ENCODE measurements at regions not wholly inside any gene's neighbourhood (a gene's known extent, or its start where the extent isn't known, plus 50 kb on each side); places are given as distances from the start of the nearest gene placed in this dataset.

DNA sequence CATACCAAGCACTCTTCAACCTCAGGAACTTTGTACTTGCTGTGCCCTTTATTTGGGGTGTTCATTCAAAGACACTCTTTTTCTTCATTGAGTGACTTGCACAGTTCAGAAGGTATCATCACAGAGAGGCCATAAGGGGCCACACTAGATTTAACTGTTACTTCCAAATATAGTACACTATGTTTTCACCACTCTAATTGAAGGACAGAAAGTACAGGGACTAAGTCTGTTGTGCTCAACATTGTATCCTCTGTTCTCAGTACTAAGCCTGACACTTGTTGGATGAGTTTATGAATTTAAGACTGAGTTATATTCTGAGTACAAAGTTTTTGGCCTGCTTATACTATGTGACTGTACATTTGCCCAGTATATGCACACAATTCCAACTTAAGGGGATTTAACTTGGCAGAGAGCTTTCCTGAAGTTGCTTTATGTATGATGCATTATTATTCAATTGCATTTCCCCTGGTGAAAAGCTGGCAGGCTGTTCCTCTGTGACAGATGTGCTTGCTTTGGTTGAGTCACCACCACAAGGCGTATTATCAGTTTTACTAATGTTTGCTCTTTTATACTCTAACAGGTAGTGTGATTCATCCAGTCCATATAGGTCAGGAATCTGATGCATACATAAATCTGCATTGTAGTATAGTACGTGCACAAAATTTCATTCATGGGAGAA lies 714.8 kb downstream of the TLR4 start:
- no peaks in the 10 kb centered on the region for H3K4me1 Mint-ChIP-seq (ENCODE audit: low read depth, unreplicated experiment)
- Histone ChIP-seq H3K36me3 (ENCODE audit: insufficient read depth, low read length) (no peaks in the 10 kb centered on the region), H3K9ac (ENCODE audit: low read length) (no peak overlapping the region), H4K20me1 (ENCODE audit: insufficient read depth, low read length) (no peaks in the 10 kb centered on the region), H2AFZ (ENCODE audit: low read depth, low read length) (no peak overlapping the region), H3K4me1 (ENCODE audit: insufficient read depth, low read length) (no peaks in the 10 kb centered on the region), H3K4me2 (ENCODE audit: low read length) (no peak overlapping the region), H3K79me2 (ENCODE audit: insufficient read depth, low read length) (no peaks in the 10 kb centered on the region), H3K4me3 (ENCODE audit: insufficient read depth, low read depth, low read length) (no peak overlapping the region), H3K27ac (ENCODE audit: low read depth, low read length) (no peak overlapping the region), H3K27me3 (ENCODE audit: insufficient read depth, low read length) (no peaks in the 10 kb centered on the region), H3K9me3 (ENCODE audit: insufficient read depth, low read depth, low read length) (no peaks in the 10 kb centered on the region)
- H3K36me3 Mint-ChIP-seq (ENCODE audit: low read depth, unreplicated experiment) = no peaks in the 10 kb centered on the region
- no peak overlapping the region for H3K27ac Mint-ChIP-seq (ENCODE audit: unreplicated experiment)
- no peaks in the 10 kb centered on the region for H3K9me3 Mint-ChIP-seq (ENCODE audit: unreplicated experiment)
- no peaks in the 10 kb centered on the region for H3K27me3 Mint-ChIP-seq (ENCODE audit: low read depth, unreplicated experiment)
- peak; percentile 58 for DNase-seq (ENCODE audit: low read depth)
- H3K4me3 Mint-ChIP-seq (ENCODE audit: unreplicated experiment) = no peak overlapping the region
- FAIRE-seq = no peak
- TF ChIP-seq, protein P1, sequence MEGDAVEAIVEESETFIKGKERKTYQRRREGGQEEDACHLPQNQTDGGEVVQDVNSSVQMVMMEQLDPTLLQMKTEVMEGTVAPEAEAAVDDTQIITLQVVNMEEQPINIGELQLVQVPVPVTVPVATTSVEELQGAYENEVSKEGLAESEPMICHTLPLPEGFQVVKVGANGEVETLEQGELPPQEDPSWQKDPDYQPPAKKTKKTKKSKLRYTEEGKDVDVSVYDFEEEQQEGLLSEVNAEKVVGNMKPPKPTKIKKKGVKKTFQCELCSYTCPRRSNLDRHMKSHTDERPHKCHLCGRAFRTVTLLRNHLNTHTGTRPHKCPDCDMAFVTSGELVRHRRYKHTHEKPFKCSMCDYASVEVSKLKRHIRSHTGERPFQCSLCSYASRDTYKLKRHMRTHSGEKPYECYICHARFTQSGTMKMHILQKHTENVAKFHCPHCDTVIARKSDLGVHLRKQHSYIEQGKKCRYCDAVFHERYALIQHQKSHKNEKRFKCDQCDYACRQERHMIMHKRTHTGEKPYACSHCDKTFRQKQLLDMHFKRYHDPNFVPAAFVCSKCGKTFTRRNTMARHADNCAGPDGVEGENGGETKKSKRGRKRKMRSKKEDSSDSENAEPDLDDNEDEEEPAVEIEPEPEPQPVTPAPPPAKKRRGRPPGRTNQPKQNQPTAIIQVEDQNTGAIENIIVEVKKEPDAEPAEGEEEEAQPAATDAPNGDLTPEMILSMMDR (IDR thresholded peaks at IDR 0.05; ENCODE audit: insufficient read depth, low read depth, low read length) = no peak
- TF ChIP-seq EZH2 (IDR thresholded peaks at IDR 0.05; ENCODE audit: insufficient read depth, low read length) = no peak

DNA sequence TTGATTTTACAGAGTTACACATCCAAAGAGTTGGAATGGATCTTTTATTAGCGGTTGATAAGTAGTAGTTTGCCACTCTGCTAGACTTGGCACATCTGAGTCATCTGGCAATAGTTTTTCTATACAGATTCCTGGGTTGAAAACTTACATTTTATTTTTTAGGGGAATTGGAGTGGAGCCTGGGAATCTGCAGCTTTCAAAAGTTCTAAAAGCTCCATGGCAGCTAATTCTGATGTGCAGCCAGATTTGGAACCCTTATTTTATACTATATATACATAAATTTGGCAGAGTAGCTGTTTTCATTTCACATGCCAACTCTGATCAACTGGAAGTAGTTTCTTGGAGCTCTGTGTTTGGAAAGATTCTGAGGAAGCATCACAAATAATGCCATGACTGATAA lies 715.5 kb downstream of the TLR4 start:
- Histone ChIP-seq H3K36me3 (ENCODE audit: insufficient read depth, low read length) (no peaks in the 10 kb centered on the region), H3K27ac (ENCODE audit: low read depth, low read length) (no peak overlapping the region), H3K4me2 (ENCODE audit: low read length) (no peak overlapping the region), H3K4me1 (ENCODE audit: insufficient read depth, low read length) (no peaks in the 10 kb centered on the region), H3K9me3 (ENCODE audit: insufficient read depth, low read depth, low read length) (no peaks in the 10 kb centered on the region), H4K20me1 (ENCODE audit: insufficient read depth, low read length) (no peaks in the 10 kb centered on the region), H3K4me3 (ENCODE audit: insufficient read depth, low read depth, low read length) (no peak overlapping the region), H3K9ac (ENCODE audit: low read length) (no peak overlapping the region), H2AFZ (ENCODE audit: low read depth, low read length) (no peak overlapping the region), H3K27me3 (ENCODE audit: insufficient read depth, low read length) (no peaks in the 10 kb centered on the region), H3K79me2 (ENCODE audit: insufficient read depth, low read length) (no peaks in the 10 kb centered on the region)
- Mint-ChIP-seq H3K9me3 (ENCODE audit: unreplicated experiment) (no peaks in the 10 kb centered on the region), H3K4me3 (ENCODE audit: unreplicated experiment) (no peak overlapping the region), H3K27ac (ENCODE audit: unreplicated experiment) (no peak overlapping the region), H3K36me3 (ENCODE audit: low read depth, unreplicated experiment) (no peaks in the 10 kb centered on the region), H3K4me1 (ENCODE audit: low read depth, unreplicated experiment) (no peaks in the 10 kb centered on the region), H3K27me3 (ENCODE audit: low read depth, unreplicated experiment) (no peaks in the 10 kb centered on the region)
- no peak for DNase-seq (ENCODE audit: low read depth)
- no peak for FAIRE-seq
- TF ChIP-seq, protein P1 (IDR thresholded peaks at IDR 0.05; ENCODE audit: insufficient read depth, low read depth, low read length) = no peak
- TF ChIP-seq EZH2 (IDR thresholded peaks at IDR 0.05; ENCODE audit: insufficient read depth, low read length) = no peak

DNA sequence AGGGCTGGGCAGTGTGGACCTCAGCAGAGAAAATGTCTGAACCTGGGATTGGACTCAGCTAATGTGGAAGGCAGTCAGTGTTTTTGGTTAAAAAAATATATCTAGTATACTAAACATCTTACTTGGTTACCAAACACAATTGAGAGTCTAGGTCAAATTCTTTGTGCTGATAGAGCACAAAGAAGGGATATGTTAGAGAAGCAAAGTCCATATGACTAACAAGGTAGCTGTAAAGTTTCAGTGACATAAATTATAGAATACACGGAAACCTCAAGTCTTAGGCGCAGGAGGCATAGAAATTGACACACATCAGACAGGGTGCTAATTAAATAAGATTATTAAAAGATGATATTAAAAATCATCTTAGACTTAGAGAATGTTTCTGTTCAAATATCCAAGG lies 718.3 kb downstream of the TLR4 start:
- DNase-seq (ENCODE audit: low read depth) = no peak
- Mint-ChIP-seq H3K27me3 (ENCODE audit: low read depth, unreplicated experiment) (no peaks in the 10 kb centered on the region), H3K36me3 (ENCODE audit: low read depth, unreplicated experiment) (no peaks in the 10 kb centered on the region), H3K4me1 (ENCODE audit: low read depth, unreplicated experiment) (no peaks in the 10 kb centered on the region), H3K27ac (ENCODE audit: unreplicated experiment) (no peak overlapping the region), H3K4me3 (ENCODE audit: unreplicated experiment) (no peak overlapping the region), H3K9me3 (ENCODE audit: unreplicated experiment) (no peaks in the 10 kb centered on the region)
- TF ChIP-seq, protein P1 (IDR thresholded peaks at IDR 0.05; ENCODE audit: insufficient read depth, low read depth, low read length) = no peak
- no peak for TF ChIP-seq EZH2 (IDR thresholded peaks at IDR 0.05; ENCODE audit: insufficient read depth, low read length)
- Histone ChIP-seq H3K4me2 (ENCODE audit: low read length) (no peak overlapping the region), H2AFZ (ENCODE audit: low read depth, low read length) (no peak overlapping the region), H3K27ac (ENCODE audit: low read depth, low read length) (no peak overlapping the region), H3K4me3 (ENCODE audit: insufficient read depth, low read depth, low read length) (no peak overlapping the region), H4K20me1 (ENCODE audit: insufficient read depth, low read length) (no peaks in the 10 kb centered on the region), H3K79me2 (ENCODE audit: insufficient read depth, low read length) (no peaks in the 10 kb centered on the region), H3K36me3 (ENCODE audit: insufficient read depth, low read length) (no peaks in the 10 kb centered on the region), H3K27me3 (ENCODE audit: insufficient read depth, low read length) (no peaks in the 10 kb centered on the region), H3K9me3 (ENCODE audit: insufficient read depth, low read depth, low read length) (no peaks in the 10 kb centered on the region), H3K9ac (ENCODE audit: low read length) (no peak overlapping the region), H3K4me1 (ENCODE audit: insufficient read depth, low read length) (no peaks in the 10 kb centered on the region)
- no peak for FAIRE-seq

All from astrocyte (in vitro differentiated cells and primary cell).